ENCODE measurements at regions not wholly inside any gene's neighbourhood (a gene's known extent, or its start where the extent isn't known, plus 50 kb on each side); places are given as distances from the start of the nearest gene placed in this dataset.

DNA sequence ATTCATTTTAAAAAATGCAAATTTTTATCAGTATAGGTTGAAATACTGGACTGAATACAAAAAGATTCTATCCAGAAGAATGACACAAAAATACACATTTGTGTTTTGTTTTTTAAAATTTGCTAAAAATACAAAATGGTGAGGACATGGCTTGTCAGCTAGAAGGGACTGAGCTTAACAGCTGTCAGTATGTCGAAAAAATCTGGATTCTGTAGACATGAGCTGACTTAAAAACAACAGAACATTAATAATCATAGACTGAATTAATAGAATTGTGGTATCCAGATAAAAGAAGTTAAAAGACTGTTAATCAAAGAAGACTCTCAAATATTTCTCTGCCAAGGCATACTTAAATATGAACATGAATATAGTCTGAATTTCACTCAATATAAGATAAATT, 244.9 kb upstream of the CBLB start:
- Histone ChIP-seq H3K9me3 (no peaks in the 10 kb centered on the region), H3K27ac (no peak overlapping the region), H3K4me3 (no peak overlapping the region), H3K4me1 (no peaks in the 10 kb centered on the region), H3K36me3 (no peaks in the 10 kb centered on the region), H3K27me3 (no peaks in the 10 kb centered on the region)
- intact Hi-C loops (cut with DNase I; ENCODE audit: low total_unique reads) = no loop called here
- no peak for TF ChIP-seq CTCF (IDR thresholded peaks at IDR 0.05)
- DNase-seq = no peak

DNA sequence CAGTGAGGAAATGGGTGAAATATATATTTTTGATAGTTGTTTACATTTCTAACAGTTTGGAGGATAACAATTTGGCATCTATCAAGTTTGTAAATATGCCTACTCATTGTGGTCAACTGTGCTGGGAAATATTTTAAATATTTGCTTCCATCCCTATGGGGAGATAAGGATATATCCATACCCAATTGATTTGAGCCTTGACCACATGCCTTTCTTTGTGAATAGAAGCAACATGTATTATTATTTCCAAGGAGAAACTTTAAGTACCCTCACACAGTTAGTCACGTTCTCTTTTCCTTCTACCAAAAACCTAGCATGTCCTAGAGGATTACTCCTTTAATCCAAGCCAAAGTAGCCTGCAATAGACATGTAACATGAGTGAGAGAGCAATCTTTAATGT, 245.4 kb upstream of the CBLB start:
- H3K4me1 ChIP-seq = no peaks in the 10 kb centered on the region
- DNase-seq = no peak
- intact Hi-C loops (cut with DNase I; ENCODE audit: low total_unique reads) = no loop called here
- no peaks in the 10 kb centered on the region for H3K27me3 ChIP-seq
- H3K36me3 ChIP-seq = no peaks in the 10 kb centered on the region
- H3K4me3 ChIP-seq = no peak overlapping the region
- no peak for TF ChIP-seq CTCF (IDR thresholded peaks at IDR 0.05)
- H3K27ac ChIP-seq = no peak overlapping the region
- no peaks in the 10 kb centered on the region for H3K9me3 ChIP-seq

DNA sequence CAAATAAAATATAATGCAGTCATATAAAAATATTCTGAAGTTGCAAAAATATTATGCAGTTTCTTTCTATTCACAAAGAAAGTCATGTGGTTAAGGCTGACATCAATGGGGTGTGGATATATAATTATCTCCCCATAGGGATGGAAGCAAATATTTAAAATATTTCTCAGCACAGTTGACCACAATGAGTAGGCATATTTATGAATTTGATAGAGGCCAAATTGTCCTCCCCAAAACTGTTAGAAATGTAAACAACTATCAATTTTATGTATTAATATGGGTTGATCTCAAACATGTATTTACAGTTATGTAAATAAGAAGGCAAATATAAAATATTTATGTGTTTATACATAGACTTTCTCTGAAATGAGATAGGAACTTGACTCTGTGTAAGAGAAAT, 246.0 kb upstream of the CBLB start:
- Histone ChIP-seq H3K4me3 (no peak overlapping the region), H3K4me1 (no peaks in the 10 kb centered on the region), H3K27ac (no peak overlapping the region), H3K36me3 (no peaks in the 10 kb centered on the region), H3K9me3 (no peaks in the 10 kb centered on the region), H3K27me3 (no peaks in the 10 kb centered on the region)
- DNase-seq = no peak
- no peak for TF ChIP-seq CTCF (IDR thresholded peaks at IDR 0.05)
- intact Hi-C loops (cut with DNase I; ENCODE audit: low total_unique reads) = no loop called here

DNA sequence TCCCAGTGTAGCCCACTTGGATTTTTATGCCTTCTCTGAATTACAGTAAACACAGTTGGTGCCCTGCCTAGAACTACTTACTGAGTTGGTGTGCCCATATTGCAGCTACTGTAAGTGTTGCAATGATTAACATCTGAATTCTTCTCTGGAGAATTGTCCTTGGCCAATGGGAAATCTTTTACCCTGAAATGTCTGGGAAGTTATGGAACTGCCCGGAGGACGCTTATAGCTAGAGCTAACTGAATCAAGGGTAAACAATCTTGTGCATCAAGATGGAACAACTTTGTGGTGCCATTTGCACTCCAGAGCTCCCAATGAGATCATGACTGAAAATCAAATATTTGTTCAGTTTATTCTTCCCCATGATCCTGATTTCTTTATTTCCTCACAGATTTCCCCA, 246.7 kb upstream of the CBLB start:
- Histone ChIP-seq H3K9me3 (no peaks in the 10 kb centered on the region), H3K4me1 (no peaks in the 10 kb centered on the region), H3K36me3 (no peaks in the 10 kb centered on the region), H3K27me3 (no peaks in the 10 kb centered on the region), H3K27ac (no peak overlapping the region), H3K4me3 (no peak overlapping the region)
- no peak for DNase-seq
- intact Hi-C loops (cut with DNase I; ENCODE audit: low total_unique reads) = no loop called here
- TF ChIP-seq CTCF (IDR thresholded peaks at IDR 0.05) = no peak

DNA sequence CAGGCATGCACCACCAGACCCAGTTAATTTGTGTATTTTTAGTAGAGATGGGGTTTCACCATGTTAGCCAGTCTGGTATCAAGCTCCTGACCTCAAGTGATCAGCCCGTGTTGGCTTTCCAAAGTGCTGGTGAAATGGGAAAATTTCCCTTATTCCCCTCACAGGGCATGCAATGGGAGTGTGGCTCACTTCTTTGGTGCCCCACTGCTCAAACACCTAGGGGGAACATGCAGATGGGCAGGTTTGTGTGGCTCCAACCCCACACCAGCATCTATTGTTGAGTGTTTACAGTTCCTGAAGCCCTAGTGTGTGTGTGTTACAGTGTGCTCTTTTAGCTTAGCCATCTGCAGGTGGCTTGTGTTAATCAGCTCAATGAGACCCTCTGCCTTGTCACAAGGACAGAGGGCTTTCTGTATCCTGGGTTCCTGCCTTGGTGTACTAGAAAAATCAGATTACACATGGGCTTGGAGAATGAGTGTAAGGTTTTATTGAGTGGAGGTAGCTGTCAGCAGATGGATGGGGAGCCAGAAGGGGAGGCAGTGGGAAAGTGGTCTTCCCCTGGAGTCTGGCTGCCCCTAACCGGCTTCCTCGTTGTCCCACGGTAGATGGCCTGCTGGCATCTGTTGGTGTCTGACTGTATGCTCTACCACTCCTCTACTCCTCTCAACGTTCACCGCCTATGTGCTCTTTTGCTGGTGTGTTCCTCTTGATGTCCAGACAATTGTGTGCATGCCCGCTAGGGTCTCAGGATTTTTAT, 248.1 kb upstream of the CBLB start:
- Histone ChIP-seq H3K9me3 (no peaks in the 10 kb centered on the region), H3K27ac (no peak overlapping the region), H3K4me1 (no peaks in the 10 kb centered on the region), H3K36me3 (no peaks in the 10 kb centered on the region), H3K27me3 (no peaks in the 10 kb centered on the region), H3K4me3 (no peak overlapping the region)
- no peak for DNase-seq
- intact Hi-C loops (cut with DNase I; ENCODE audit: low total_unique reads) = no loop called here
- no peak for TF ChIP-seq CTCF (IDR thresholded peaks at IDR 0.05)

DNA sequence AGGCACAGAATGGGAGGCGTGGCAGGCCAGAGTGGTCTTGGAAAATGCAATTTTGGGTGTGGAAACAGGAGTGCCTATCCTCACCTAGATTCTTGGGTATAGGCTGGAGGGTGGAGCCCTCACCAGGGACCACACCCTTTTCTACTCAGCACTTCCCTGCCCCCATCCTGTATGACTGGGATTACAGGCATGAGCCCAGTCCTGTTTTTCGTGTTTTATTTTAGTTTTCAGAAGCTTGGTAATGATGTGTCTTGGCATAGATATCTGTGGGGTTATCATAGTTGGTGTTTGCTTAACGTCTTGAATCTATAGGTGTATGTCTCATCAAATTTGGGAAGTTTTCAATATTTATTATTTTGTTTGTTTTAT, 248.7 kb upstream of the CBLB start:
- H3K9me3 ChIP-seq = no peaks in the 10 kb centered on the region
- DNase-seq = no peak
- no peaks in the 10 kb centered on the region for H3K36me3 ChIP-seq
- H3K4me1 ChIP-seq = no peaks in the 10 kb centered on the region
- H3K27me3 ChIP-seq = no peaks in the 10 kb centered on the region
- no peak for TF ChIP-seq CTCF (IDR thresholded peaks at IDR 0.05)
- H3K27ac ChIP-seq = no peak overlapping the region
- H3K4me3 ChIP-seq = no peak overlapping the region
- intact Hi-C loops (cut with DNase I; ENCODE audit: low total_unique reads) = no loop called here

All from tibial artery (tissue), 4 donors.